WI38 (cell line): ENCODE measurements at regions not wholly inside any gene's neighbourhood (a gene's known extent, or its start where the extent isn't known, plus 50 kb on each side); places are given as distances from the start of the nearest gene placed in this dataset.

Experiments used
- H3K4me3 ChIP-seq: 2 replicates; pipeline ENCODE4 v1.5.1; 2011; ENCODE audit warnings: low read depth, mild to moderate bottlenecking, control low read depth, low read length
- CTCF ChIP-seq: IDR thresholded peaks from 2 replicates; pipeline ENCODE4 v1.5.1; 2012; ENCODE audit warnings: low read depth, mild to moderate bottlenecking, control low read depth, low read length

- TF ChIP-seq CTCF, result no peak
- no peak overlapping the region for H3K4me3 ChIP-seq
Measured at GRCh38 chr21:15557925-15558324, 171.9 kb upstream of the USP25 start.

- no peak overlapping the region for H3K4me3 ChIP-seq
- TF ChIP-seq CTCF, result no peak
Measured at GRCh38 chr21:15558884-15559283, 170.9 kb upstream of the USP25 start.

GRCh38 chr21:15559660-15560059, 170.1 kb upstream of the USP25 start:
- no peak for TF ChIP-seq CTCF
- no peak overlapping the region for H3K4me3 ChIP-seq

GRCh38 chr21:15560383-15561056, 169.3 kb upstream of the USP25 start:
- no peak overlapping the region for H3K4me3 ChIP-seq
- TF ChIP-seq CTCF, result no peak

GRCh38 chr21:15562748-15563147, 167.0 kb upstream of the USP25 start:
- H3K4me3 ChIP-seq, result no peak overlapping the region
- TF ChIP-seq CTCF, result no peak

- H3K4me3 ChIP-seq, result no peak overlapping the region
- no peak for TF ChIP-seq CTCF
Measured at GRCh38 chr21:15564907-15565306, 164.9 kb upstream of the USP25 start.

- H3K4me3 ChIP-seq, result no peak overlapping the region
- TF ChIP-seq CTCF, result no peak
Measured at GRCh38 chr21:15566703-15567102, 163.1 kb upstream of the USP25 start.
